ENCODE measurements at regions not wholly inside any gene's neighbourhood (a gene's known extent, or its start where the extent isn't known, plus 50 kb on each side); places are given as distances from the start of the nearest gene placed in this dataset.

GRCh38 chr5:136714286-136714685, 348.9 kb upstream of the TRPC7 start:
- TF ChIP-seq, protein P1, sequence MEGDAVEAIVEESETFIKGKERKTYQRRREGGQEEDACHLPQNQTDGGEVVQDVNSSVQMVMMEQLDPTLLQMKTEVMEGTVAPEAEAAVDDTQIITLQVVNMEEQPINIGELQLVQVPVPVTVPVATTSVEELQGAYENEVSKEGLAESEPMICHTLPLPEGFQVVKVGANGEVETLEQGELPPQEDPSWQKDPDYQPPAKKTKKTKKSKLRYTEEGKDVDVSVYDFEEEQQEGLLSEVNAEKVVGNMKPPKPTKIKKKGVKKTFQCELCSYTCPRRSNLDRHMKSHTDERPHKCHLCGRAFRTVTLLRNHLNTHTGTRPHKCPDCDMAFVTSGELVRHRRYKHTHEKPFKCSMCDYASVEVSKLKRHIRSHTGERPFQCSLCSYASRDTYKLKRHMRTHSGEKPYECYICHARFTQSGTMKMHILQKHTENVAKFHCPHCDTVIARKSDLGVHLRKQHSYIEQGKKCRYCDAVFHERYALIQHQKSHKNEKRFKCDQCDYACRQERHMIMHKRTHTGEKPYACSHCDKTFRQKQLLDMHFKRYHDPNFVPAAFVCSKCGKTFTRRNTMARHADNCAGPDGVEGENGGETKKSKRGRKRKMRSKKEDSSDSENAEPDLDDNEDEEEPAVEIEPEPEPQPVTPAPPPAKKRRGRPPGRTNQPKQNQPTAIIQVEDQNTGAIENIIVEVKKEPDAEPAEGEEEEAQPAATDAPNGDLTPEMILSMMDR (IDR thresholded peaks at IDR 0.05; ENCODE audit: control insufficient read depth, insufficient read depth, low read depth, low read length, missing control alignments), result no peak
- H3K4me3 ChIP-seq (ENCODE audit: control insufficient read depth, low read depth, low read length), result no peak overlapping the region
- DNase-seq (ENCODE audit: low read depth), result no peak

DNA sequence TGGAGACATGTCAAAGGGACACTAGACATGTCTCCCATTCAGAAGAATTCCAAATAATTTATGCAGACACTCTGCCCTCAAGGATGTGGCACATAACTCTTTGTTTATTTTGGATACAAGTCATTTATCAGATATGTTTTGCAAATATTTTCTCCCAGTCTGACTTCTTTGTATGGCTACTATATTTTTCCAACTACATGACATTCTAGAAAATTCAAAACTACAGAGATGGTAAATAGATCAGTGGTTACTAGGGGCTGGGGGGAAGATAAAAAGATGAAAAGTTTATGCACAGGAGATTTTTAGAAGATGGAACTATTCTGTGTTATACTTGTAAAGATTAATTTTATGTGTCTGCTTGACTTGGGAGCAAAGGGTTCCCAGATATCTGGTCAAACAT, 347.3 kb upstream of the TRPC7 start:
- H3K4me3 ChIP-seq (ENCODE audit: control insufficient read depth, low read depth, low read length), result no peak overlapping the region
- TF ChIP-seq, protein P1 (IDR thresholded peaks at IDR 0.05; ENCODE audit: control insufficient read depth, insufficient read depth, low read depth, low read length, missing control alignments), result no peak

GRCh38 chr5:136710834-136711233, 345.5 kb upstream of the TRPC7 start:
- no peak for DNase-seq (ENCODE audit: low read depth)
- TF ChIP-seq, protein P1 (IDR thresholded peaks at IDR 0.05; ENCODE audit: control insufficient read depth, insufficient read depth, low read depth, low read length, missing control alignments), result no peak
- H3K4me3 ChIP-seq (ENCODE audit: control insufficient read depth, low read depth, low read length), result no peak overlapping the region

More for the DNA sequence above, 347.3 kb upstream of the TRPC7 start:
- DNase-seq (ENCODE audit: low read depth), result no peak

DNA sequence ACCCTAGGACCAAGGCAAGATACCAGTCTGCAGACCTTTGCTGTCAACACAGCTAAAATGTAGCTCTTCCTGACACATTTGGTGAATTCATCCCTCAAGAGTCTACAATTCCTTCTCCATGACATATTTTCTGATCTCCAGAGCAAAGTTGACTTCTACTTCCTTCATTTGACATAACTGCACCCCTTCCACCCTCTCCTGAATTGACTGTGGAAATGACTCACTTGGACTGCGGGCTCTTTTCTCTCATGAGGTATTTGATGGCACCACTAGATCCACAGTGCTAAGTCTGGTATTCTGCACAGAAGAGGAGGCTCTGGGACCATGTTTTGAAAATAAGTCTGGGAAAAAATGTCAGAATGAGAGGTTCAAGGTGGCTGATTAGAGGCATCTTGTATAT, 338.4 kb upstream of the TRPC7 start:
- TF ChIP-seq, protein P1 (IDR thresholded peaks at IDR 0.05; ENCODE audit: control insufficient read depth, insufficient read depth, low read depth, low read length, missing control alignments), result no peak
- no peak overlapping the region for H3K4me3 ChIP-seq (ENCODE audit: control insufficient read depth, low read depth, low read length)
- DNase-seq (ENCODE audit: low read depth), result no peak

GRCh38 chr5:136703036-136703435, 337.7 kb upstream of the TRPC7 start:
- TF ChIP-seq, protein P1 (IDR thresholded peaks at IDR 0.05; ENCODE audit: control insufficient read depth, insufficient read depth, low read depth, low read length, missing control alignments), result no peak
- no peak overlapping the region for H3K4me3 ChIP-seq (ENCODE audit: control insufficient read depth, low read depth, low read length)
- DNase-seq (ENCODE audit: low read depth), result no peak

GRCh38 chr5:136701191-136701590, 335.8 kb upstream of the TRPC7 start:
- H3K4me3 ChIP-seq (ENCODE audit: control insufficient read depth, low read depth, low read length), result no peak overlapping the region
- no peak for DNase-seq (ENCODE audit: low read depth)
- TF ChIP-seq, protein P1 (IDR thresholded peaks at IDR 0.05; ENCODE audit: control insufficient read depth, insufficient read depth, low read depth, low read length, missing control alignments), result no peak

DNA sequence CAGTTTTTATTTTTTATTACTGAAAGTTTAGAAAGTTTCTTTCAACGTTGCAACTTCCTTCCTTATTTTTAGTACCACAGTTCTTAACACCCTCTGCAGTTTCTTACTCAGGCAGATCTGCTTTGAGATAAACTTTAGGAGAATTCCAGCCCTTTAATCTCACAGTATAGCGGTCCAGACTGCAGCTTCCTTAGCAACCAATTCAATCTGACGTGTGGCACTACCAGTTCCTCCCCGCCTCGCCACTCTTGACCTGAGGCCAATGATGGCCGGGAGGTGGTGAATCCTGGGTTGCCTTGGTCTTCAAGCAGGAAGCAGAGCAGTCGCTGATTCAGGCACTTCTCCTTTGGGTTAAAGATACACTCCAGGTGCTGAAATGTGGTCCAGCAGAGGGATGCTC, 334.3 kb upstream of the TRPC7 start:
- DNase-seq (ENCODE audit: low read depth), result no peak
- TF ChIP-seq, protein P1 (IDR thresholded peaks at IDR 0.05; ENCODE audit: control insufficient read depth, insufficient read depth, low read depth, low read length, missing control alignments), result no peak
- H3K4me3 ChIP-seq (ENCODE audit: control insufficient read depth, low read depth, low read length), result no peak overlapping the region
